Eye (tissue), 1 donor: ENCODE measurements at regions not wholly inside any gene's neighbourhood (a gene's known extent, or its start where the extent isn't known, plus 50 kb on each side); places are given as distances from the start of the nearest gene placed in this dataset.
"Not testable (repeated sequence)": the region's sequence is repeated elsewhere in the genome, so short reads cannot be mapped to it uniquely, and the experiment has no call there.

ENCODE experiments used
- DNase-seq: peaks from one replicate; pipeline ENCODE4 v3.0.0-alpha.2; 2015

GRCh38 chr6:4677011-4677750 lies 99.0 kb upstream of the CDYL start:
- DNase-seq: no peak

- no peak for DNase-seq
These were observed 100.2 kb upstream of the CDYL start for GRCh38 chr6:4676016-4676415.

- peak; percentile 26 for DNase-seq
These were observed 101.1 kb upstream of the CDYL start for GRCh38 chr6:4675121-4675520.

GRCh38 chr6:4673861-4674260 lies 102.3 kb upstream of the CDYL start:
- DNase-seq: no peak

- DNase-seq: no peak
These were observed 103.4 kb upstream of the CDYL start for GRCh38 chr6:4672772-4673171.

- no peak for DNase-seq
These were observed 104.6 kb upstream of the CDYL start for GRCh38 chr6:4671587-4672115.

GRCh38 chr6:4670824-4671409 lies 105.3 kb upstream of the CDYL start:
- no peak for DNase-seq

GRCh38 chr6:4670290-4670689 lies 105.9 kb upstream of the CDYL start:
- no peak for DNase-seq

GRCh38 chr6:4668271-4669179 lies 107.7 kb upstream of the CDYL start:
- DNase-seq: no peak

GRCh38 chr6:4667591-4667990 lies 108.6 kb upstream of the CDYL start:
- no peak for DNase-seq

- no peak for DNase-seq
These were observed 109.2 kb upstream of the CDYL start for GRCh38 chr6:4666886-4667513.

GRCh38 chr6:4665489-4666417 lies 110.5 kb upstream of the CDYL start:
- DNase-seq: no peak

GRCh38 chr6:4664911-4665310 lies 111.3 kb upstream of the CDYL start:
- DNase-seq: no peak

GRCh38 chr6:4664117-4664626 lies 112.0 kb upstream of the CDYL start:
- no peak for DNase-seq

- no peak for DNase-seq
These were observed 113.3 kb upstream of the CDYL start for GRCh38 chr6:4662886-4663285.

- DNase-seq: no peak
These were observed 114.8 kb upstream of the CDYL start for GRCh38 chr6:4661391-4661790.

- no peak for DNase-seq
These were observed 115.6 kb upstream of the CDYL start for GRCh38 chr6:4660377-4661321.

- DNase-seq: not testable (repeated sequence)
These were observed 116.5 kb upstream of the CDYL start for GRCh38 chr6:4659719-4660118.

- no peak for DNase-seq
These were observed 117.7 kb upstream of the CDYL start for GRCh38 chr6:4658486-4658885.

- DNase-seq: no peak
These were observed 120.1 kb upstream of the CDYL start for GRCh38 chr6:4656106-4656505.
